Glutamatergic neuron (in vitro differentiated cells): ENCODE measurements at regions not wholly inside any gene's neighbourhood (a gene's known extent, or its start where the extent isn't known, plus 50 kb on each side); places are given as distances from the start of the nearest gene placed in this dataset.

Experiments used
- DNase-seq: peaks from one replicate; pipeline ENCODE4 v3.0.0; 2022
- H3K27ac Mint-ChIP-seq: one replicate; pipeline ENCODE4 v1.8.0; 2020; ENCODE audit warnings: mild to moderate bottlenecking, mixed read lengths, inconsistent platforms; ENCODE audit not compliant: unreplicated experiment
- H3K27me3 Mint-ChIP-seq: one replicate; pipeline ENCODE4 v1.8.0; 2020; ENCODE audit warnings: mild to moderate bottlenecking, moderate library complexity, mixed read lengths, inconsistent platforms; ENCODE audit not compliant: unreplicated experiment
- H3K36me3 Mint-ChIP-seq: one replicate; pipeline ENCODE4 v1.8.0; 2020; ENCODE audit warnings: mild to moderate bottlenecking, mixed read lengths, inconsistent platforms; ENCODE audit not compliant: unreplicated experiment
- H3K4me1 Mint-ChIP-seq: one replicate; pipeline ENCODE4 v1.8.0; 2020; ENCODE audit warnings: mild to moderate bottlenecking, low read depth, mixed read lengths, inconsistent platforms; ENCODE audit not compliant: unreplicated experiment
- H3K4me3 Mint-ChIP-seq: one replicate; pipeline ENCODE4 v1.8.0; 2020; ENCODE audit warnings: mild to moderate bottlenecking, mixed read lengths, inconsistent platforms; ENCODE audit not compliant: unreplicated experiment
- H3K9me3 Mint-ChIP-seq: one replicate; pipeline ENCODE4 v1.8.0; 2020; ENCODE audit warnings: mild to moderate bottlenecking, moderate library complexity, mixed read lengths, inconsistent platforms; ENCODE audit not compliant: unreplicated experiment
- TF ChIP-seq, protein P1 (sequence below): fragments of 200-600 bp; sonication (generic); IDR thresholded peaks from one replicate; pipeline ENCODE4 v1.5.0; 2021; ENCODE audit not compliant: partially characterized antibody, unreplicated experiment

DNA sequence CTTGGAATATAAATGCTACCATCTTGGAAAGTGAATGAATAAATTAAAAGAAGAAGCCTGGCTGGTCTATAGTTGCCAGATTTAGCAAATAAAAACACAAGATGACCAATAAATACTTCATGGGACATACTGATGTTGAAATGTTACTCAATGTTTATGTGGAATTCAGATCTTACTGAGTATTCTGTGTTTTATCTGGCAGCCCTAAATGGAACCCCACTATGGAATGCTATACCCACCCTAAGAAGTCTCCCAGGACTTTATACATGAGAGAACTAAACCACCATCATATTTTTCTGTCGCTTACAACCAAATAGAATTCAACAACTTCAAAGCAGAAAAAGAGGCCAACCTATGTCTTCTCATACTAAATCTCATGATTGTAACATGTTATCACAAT is 177.6 kb upstream of the HMCN1 start:
- no peaks in the 10 kb centered on the region for H3K27me3 Mint-ChIP-seq
- H3K9me3 Mint-ChIP-seq: no peaks in the 10 kb centered on the region
- TF ChIP-seq, protein P1, sequence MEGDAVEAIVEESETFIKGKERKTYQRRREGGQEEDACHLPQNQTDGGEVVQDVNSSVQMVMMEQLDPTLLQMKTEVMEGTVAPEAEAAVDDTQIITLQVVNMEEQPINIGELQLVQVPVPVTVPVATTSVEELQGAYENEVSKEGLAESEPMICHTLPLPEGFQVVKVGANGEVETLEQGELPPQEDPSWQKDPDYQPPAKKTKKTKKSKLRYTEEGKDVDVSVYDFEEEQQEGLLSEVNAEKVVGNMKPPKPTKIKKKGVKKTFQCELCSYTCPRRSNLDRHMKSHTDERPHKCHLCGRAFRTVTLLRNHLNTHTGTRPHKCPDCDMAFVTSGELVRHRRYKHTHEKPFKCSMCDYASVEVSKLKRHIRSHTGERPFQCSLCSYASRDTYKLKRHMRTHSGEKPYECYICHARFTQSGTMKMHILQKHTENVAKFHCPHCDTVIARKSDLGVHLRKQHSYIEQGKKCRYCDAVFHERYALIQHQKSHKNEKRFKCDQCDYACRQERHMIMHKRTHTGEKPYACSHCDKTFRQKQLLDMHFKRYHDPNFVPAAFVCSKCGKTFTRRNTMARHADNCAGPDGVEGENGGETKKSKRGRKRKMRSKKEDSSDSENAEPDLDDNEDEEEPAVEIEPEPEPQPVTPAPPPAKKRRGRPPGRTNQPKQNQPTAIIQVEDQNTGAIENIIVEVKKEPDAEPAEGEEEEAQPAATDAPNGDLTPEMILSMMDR: no peak
- no peak overlapping the region for H3K27ac Mint-ChIP-seq
- no peaks in the 10 kb centered on the region for H3K4me1 Mint-ChIP-seq
- no peak for DNase-seq
- no peaks in the 10 kb centered on the region for H3K36me3 Mint-ChIP-seq
- no peak overlapping the region for H3K4me3 Mint-ChIP-seq

DNA sequence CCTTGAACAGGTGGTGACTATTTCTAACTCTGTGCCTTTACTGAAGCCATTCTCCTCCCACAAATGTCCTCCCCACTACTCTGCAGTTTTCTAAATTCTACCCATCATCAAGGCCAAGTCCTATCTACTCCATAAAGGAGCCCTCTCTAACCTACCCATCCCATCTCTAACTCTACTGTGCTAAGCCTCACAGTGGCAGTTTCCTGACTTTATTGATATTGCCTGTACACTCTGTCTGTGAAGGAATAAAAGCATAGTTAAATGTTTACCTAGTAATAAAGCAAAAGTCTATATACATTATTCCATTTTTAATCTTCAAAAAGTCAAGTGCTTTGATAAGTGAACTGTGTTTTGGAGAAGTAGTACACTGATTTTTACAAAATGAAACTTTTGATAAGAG is 178.4 kb upstream of the HMCN1 start:
- TF ChIP-seq, protein P1: no peak
- no peaks in the 10 kb centered on the region for H3K27me3 Mint-ChIP-seq
- H3K27ac Mint-ChIP-seq: no peak overlapping the region
- no peaks in the 10 kb centered on the region for H3K4me1 Mint-ChIP-seq
- DNase-seq: no peak
- no peaks in the 10 kb centered on the region for H3K36me3 Mint-ChIP-seq
- H3K4me3 Mint-ChIP-seq: no peak overlapping the region
- H3K9me3 Mint-ChIP-seq: no peaks in the 10 kb centered on the region

DNA sequence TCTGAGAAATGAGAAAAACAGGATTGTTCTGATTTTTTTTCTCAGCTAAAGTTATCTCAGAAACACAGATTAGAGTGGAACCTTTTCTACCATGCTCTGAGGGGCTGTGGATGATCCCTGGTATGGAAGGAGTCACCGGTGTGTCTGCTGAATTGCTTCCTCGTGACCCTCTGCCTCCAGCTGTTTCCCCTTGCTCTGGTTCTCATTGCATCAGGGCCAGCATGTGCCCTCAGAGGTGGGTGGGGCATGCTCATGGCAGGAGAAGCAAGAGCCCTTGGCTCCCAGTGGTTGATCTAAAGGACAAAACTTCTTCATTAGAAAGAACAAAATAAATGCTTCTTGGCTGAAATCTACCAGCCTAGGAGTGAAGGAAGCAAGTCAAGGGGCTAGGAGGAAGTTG is 183.2 kb upstream of the HMCN1 start:
- TF ChIP-seq, protein P1: no peak
- Mint-ChIP-seq H3K9me3 (no peaks in the 10 kb centered on the region), H3K4me1 (no peaks in the 10 kb centered on the region), H3K4me3 (no peak overlapping the region), H3K27ac (no peak overlapping the region), H3K36me3 (no peaks in the 10 kb centered on the region), H3K27me3 (peaks cover 1% of the 10 kb centered on the region)
- no peak for DNase-seq

DNA sequence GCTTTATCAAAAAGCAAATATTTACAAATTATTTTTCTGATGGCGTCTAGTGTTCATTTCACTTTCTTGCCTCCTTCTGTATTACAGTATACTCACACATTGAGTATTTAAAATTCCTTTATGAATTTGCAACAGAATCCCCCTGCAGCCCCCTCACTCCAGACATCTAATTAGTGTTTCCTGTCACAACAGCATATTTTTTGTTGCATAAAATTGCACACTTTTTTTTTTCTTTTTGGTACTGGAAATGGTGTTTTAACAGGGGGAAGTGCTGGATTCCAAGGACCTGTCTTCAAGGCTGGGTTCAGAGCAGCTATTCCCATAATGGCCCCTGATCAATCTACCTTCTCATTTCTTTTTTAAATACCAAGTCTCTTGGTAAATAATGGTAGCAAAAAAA is 184.3 kb upstream of the HMCN1 start:
- no peak for DNase-seq
- Mint-ChIP-seq H3K27me3 (peaks cover 1% of the 10 kb centered on the region), H3K4me3 (no peak overlapping the region), H3K27ac (no peak overlapping the region), H3K36me3 (no peaks in the 10 kb centered on the region), H3K4me1 (no peaks in the 10 kb centered on the region), H3K9me3 (no peaks in the 10 kb centered on the region)
- TF ChIP-seq, protein P1: no peak

DNA sequence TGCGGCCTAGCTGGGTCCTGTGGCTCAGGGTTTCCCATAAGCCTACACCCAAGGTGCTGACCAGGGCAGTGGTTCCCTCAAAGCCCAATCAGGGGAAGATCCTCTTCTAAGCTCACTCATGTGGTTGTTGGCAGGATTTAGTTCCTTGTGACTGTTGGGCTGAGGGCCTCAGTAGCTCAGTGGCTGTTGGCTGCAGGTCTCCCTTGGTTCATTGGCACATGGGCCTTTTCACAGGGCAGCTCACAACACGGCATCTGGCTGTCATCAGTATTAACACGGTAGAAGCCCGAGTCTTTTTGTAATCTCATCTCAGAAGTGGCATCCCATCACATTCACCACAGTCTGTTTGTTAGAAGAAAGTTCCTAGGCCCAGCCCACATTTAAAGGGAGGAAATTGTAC is 188.2 kb upstream of the HMCN1 start:
- H3K27me3 Mint-ChIP-seq: peaks cover 1% of the 10 kb centered on the region
- no peaks in the 10 kb centered on the region for H3K9me3 Mint-ChIP-seq

More for the DNA sequence above, 188.2 kb upstream of the HMCN1 start:
- H3K36me3 Mint-ChIP-seq: no peaks in the 10 kb centered on the region
- no peak overlapping the region for H3K4me3 Mint-ChIP-seq
- TF ChIP-seq, protein P1: no peak
- H3K4me1 Mint-ChIP-seq: no peaks in the 10 kb centered on the region
- DNase-seq: no peak
- H3K27ac Mint-ChIP-seq: no peak overlapping the region
